Kidney epithelial cell (primary cell): ENCODE measurements at regions not wholly inside any gene's neighbourhood (a gene's known extent, or its start where the extent isn't known, plus 50 kb on each side); places are given as distances from the start of the nearest gene placed in this dataset.

Experiments used
- DNase-seq: peaks from one replicate; pipeline ENCODE4 v3.0.0-alpha.2; 2010; ENCODE audit warnings: low read depth
- H3K27me3 ChIP-seq: 2 replicates; pipeline ENCODE4 v1.6.0; 2011; ENCODE audit warnings: low read length; ENCODE audit not compliant: control insufficient read depth, insufficient read depth
- H3K36me3 ChIP-seq: 2 replicates; pipeline ENCODE4 v1.5.1; 2011; ENCODE audit warnings: low read length; ENCODE audit not compliant: control insufficient read depth, insufficient read depth
- H3K4me3 ChIP-seq: 2 replicates; pipeline ENCODE4 v1.5.1; 2011; ENCODE audit warnings: low read depth, mild to moderate bottlenecking, control low read depth, low read length
- CTCF ChIP-seq: IDR thresholded peaks from 2 replicates; pipeline ENCODE4 v1.5.1; 2011; ENCODE audit warnings: mild to moderate bottlenecking, moderate library complexity, low read length, control low read depth, inconsistent platforms; ENCODE audit not compliant: insufficient read depth, poor library complexity, severe bottlenecking

GRCh38 chr4:117755438-117755837 lies 278.8 kb upstream of the NDST3 start:
- no peak for TF ChIP-seq CTCF
- H3K36me3 ChIP-seq, result no peaks in the 10 kb centered on the region
- DNase-seq, result no peak
- H3K27me3 ChIP-seq, result no peaks in the 10 kb centered on the region
- H3K4me3 ChIP-seq, result no peak overlapping the region

GRCh38 chr4:117768610-117769009 lies 265.7 kb upstream of the NDST3 start:
- Histone ChIP-seq H3K36me3 (no peaks in the 10 kb centered on the region), H3K4me3 (no peak overlapping the region), H3K27me3 (no peaks in the 10 kb centered on the region)
- TF ChIP-seq CTCF, result no peak
- DNase-seq, result no peak

GRCh38 chr4:117770269-117771102 lies 263.8 kb upstream of the NDST3 start:
- no peak for DNase-seq
- no peak for TF ChIP-seq CTCF
- no peaks in the 10 kb centered on the region for H3K27me3 ChIP-seq
- no peak overlapping the region for H3K4me3 ChIP-seq
- no peaks in the 10 kb centered on the region for H3K36me3 ChIP-seq

- Histone ChIP-seq H3K36me3 (no peaks in the 10 kb centered on the region), H3K4me3 (no peak overlapping the region), H3K27me3 (no peaks in the 10 kb centered on the region)
- TF ChIP-seq CTCF, result no peak
- DNase-seq, result no peak
These were observed 262.5 kb upstream of the NDST3 start for GRCh38 chr4:117771647-117772337.

GRCh38 chr4:117773064-117773936 lies 261.0 kb upstream of the NDST3 start:
- no peak for DNase-seq
- Histone ChIP-seq H3K36me3 (no peaks in the 10 kb centered on the region), H3K27me3 (no peaks in the 10 kb centered on the region), H3K4me3 (no peak overlapping the region)
- TF ChIP-seq CTCF, result no peak
